Ramos (cell line): ENCODE measurements at regions not wholly inside any gene's neighbourhood (a gene's known extent, or its start where the extent isn't known, plus 50 kb on each side); places are given as distances from the start of the nearest gene placed in this dataset.
"Not testable (repeated sequence)": the region's sequence is repeated elsewhere in the genome, so short reads cannot be mapped to it uniquely, and the experiment has no call there.

Experiments used
- in situ Hi-C: fragments of 300-500 bp; cut with MboI; formaldehyde crosslinking; loops from one replicate; pipeline ENCODE4 v1.14.3; 2022; ENCODE audit warnings: low sequenced_read_pairs; ENCODE audit not compliant: unreplicated experiment

- in situ Hi-C loops, result no loop called here
These were observed 407.2 kb downstream of the KCNRG start for GRCh38 chr13:50422181-50423148.

- in situ Hi-C loops, result no loop called here
These were observed 409.7 kb downstream of the KCNRG start for GRCh38 chr13:50424993-50425392.

GRCh38 chr13:50425772-50426171 is 410.5 kb downstream of the KCNRG start:
- in situ Hi-C loops, result no loop called here

- in situ Hi-C loops, result no loop called here
These were observed 411.7 kb downstream of the KCNRG start for GRCh38 chr13:50426927-50427326.

GRCh38 chr13:50427511-50427910 is 412.3 kb downstream of the KCNRG start:
- in situ Hi-C loops, result not testable (repeated sequence)

- in situ Hi-C loops, result no loop called here
These were observed 413.1 kb downstream of the KCNRG start for GRCh38 chr13:50428183-50428877.

- in situ Hi-C loops, result no loop called here
These were observed 408.5 kb downstream of the DLEU7 start for GRCh38 chr13:50435011-50435410.

- in situ Hi-C loops, result no loop called here
These were observed 406.2 kb downstream of the DLEU7 start for GRCh38 chr13:50437252-50437651.

- in situ Hi-C loops, result no loop called here
These were observed 405.1 kb downstream of the DLEU7 start for GRCh38 chr13:50438351-50438750.

- in situ Hi-C loops, result no loop called here
These were observed 402.4 kb downstream of the DLEU7 start for GRCh38 chr13:50441130-50441529.

GRCh38 chr13:50444726-50445125 is 398.8 kb downstream of the DLEU7 start:
- in situ Hi-C loops, result no loop called here

- in situ Hi-C loops, result no loop called here
These were observed 396.9 kb downstream of the DLEU7 start for GRCh38 chr13:50446611-50447010.

GRCh38 chr13:50448535-50448998 is 394.9 kb downstream of the DLEU7 start:
- in situ Hi-C loops, result no loop called here

- in situ Hi-C loops, result no loop called here
These were observed 394.0 kb downstream of the DLEU7 start for GRCh38 chr13:50449465-50449864.

- in situ Hi-C loops, result no loop called here
These were observed 393.2 kb downstream of the DLEU7 start for GRCh38 chr13:50450279-50450678.

GRCh38 chr13:50451609-50452008 is 391.9 kb downstream of the DLEU7 start:
- in situ Hi-C loops, result no loop called here

- in situ Hi-C loops, result no loop called here
These were observed 391.5 kb downstream of the DLEU7 start for GRCh38 chr13:50452028-50452427.

GRCh38 chr13:50452756-50453155 is 390.7 kb downstream of the DLEU7 start:
- in situ Hi-C loops, result no loop called here

- in situ Hi-C loops, result no loop called here
These were observed 390.3 kb downstream of the DLEU7 start for GRCh38 chr13:50453188-50453587.

GRCh38 chr13:50456111-50456510 is 387.4 kb downstream of the DLEU7 start:
- in situ Hi-C loops, result no loop called here
